RWPE1 (cell line): ENCODE measurements at regions not wholly inside any gene's neighbourhood (a gene's known extent, or its start where the extent isn't known, plus 50 kb on each side); places are given as distances from the start of the nearest gene placed in this dataset.

ENCODE experiments used
- CTCF ChIA-PET: fragments of 350-600 bp; sonication (Branson Sonifier 250); formaldehyde crosslinking; extraction: SDS; loops from one replicate; lab custom pipeline; 2021; lab: Yijun Ruan, JAX
- POLR2A ChIA-PET: fragments of 400-600 bp; formaldehyde crosslinking; extraction: SDS; loops from one replicate; lab custom pipeline; 2020; ENCODE audit warnings: antibody characterized with exemption; ENCODE audit not compliant: low non-redundant PET; lab: Yijun Ruan, JAX
- DNase-seq: peaks from one replicate; pipeline ENCODE4 v3.0.0; 2012; ENCODE audit warnings: low spot score
- H3K27ac ChIP-seq: fragments of 450-650 bp; 2 replicates; pipeline ENCODE4 v1.5.1; 2017
- TF ChIP-seq, protein P1 (sequence below): fragments of 450-650 bp; conservative IDR thresholded peaks from 2 replicates; pipeline ENCODE4 v1.5.1; 2017; ENCODE audit warnings: low read depth, mild to moderate bottlenecking

DNA sequence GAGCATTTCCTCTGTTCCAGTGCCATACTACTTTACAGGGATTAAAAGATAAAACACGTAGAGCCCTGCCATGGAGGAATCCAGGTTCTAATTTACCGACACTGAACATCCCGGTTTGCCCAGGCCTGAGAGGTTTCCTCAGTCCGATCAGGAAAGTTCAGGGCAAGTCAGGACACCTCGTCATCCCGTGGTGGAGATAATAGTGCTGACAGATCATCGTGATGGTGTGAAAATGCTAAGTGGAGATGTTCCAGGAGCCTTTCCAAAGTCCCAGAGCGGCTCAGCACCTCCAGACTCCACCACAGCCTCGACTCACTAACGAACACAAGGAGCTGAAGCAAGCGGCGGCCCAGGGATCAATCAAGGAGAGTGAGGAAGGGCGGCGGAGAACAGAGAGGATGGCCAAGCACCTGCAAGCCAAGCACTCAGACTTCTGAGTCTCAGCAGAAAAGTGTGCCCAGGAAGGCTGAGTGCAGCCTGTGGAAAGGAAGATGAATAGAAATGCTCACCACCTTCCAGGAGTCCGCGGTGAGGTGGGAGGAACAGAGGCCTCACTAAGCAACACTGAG is 103.7 kb upstream of the VWC2 start:
- DNase-seq, result no peak
- POLR2A ChIA-PET, result no interaction called here
- H3K27ac ChIP-seq, result no peak overlapping the region
- TF ChIP-seq, protein P1, sequence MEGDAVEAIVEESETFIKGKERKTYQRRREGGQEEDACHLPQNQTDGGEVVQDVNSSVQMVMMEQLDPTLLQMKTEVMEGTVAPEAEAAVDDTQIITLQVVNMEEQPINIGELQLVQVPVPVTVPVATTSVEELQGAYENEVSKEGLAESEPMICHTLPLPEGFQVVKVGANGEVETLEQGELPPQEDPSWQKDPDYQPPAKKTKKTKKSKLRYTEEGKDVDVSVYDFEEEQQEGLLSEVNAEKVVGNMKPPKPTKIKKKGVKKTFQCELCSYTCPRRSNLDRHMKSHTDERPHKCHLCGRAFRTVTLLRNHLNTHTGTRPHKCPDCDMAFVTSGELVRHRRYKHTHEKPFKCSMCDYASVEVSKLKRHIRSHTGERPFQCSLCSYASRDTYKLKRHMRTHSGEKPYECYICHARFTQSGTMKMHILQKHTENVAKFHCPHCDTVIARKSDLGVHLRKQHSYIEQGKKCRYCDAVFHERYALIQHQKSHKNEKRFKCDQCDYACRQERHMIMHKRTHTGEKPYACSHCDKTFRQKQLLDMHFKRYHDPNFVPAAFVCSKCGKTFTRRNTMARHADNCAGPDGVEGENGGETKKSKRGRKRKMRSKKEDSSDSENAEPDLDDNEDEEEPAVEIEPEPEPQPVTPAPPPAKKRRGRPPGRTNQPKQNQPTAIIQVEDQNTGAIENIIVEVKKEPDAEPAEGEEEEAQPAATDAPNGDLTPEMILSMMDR, result no peak
- CTCF ChIA-PET, result no interaction called here

- ChIA-PET POLR2A (no interaction called here), CTCF (no interaction called here)
- no peak overlapping the region for H3K27ac ChIP-seq
- DNase-seq, result peak; percentile 13
- TF ChIP-seq, protein P1, result no peak
Observed at GRCh38 chr7:49670991-49671390, 102.4 kb upstream of the VWC2 start.

DNA sequence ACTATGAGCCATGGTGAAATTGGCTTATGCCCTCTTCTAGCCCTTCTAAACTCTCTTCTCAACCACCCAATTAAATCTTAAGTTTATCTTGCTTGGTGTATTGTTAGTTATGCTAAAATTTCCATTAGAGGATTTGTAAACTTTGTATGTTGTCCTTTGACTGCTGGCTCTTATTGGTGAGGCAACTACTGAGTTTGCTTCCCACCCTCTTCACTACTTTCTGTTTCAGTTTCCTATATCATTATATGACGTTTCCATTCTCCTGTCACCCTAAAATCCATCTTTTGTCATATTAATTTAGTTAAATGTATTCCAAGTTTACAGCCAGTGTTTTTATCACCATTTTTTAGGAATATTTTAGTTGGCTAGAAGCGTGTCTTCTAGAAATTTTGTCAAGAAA is 80.9 kb upstream of the VWC2 start:
- ChIA-PET CTCF (no interaction called here), POLR2A (no interaction called here)
- no peak for DNase-seq
- TF ChIP-seq, protein P1, result no peak
- H3K27ac ChIP-seq, result no peak overlapping the region

GRCh38 chr7:49695971-49696370 is 77.5 kb upstream of the VWC2 start:
- no peak for DNase-seq
- POLR2A ChIA-PET, result no interaction called here
- no peak overlapping the region for H3K27ac ChIP-seq
- CTCF ChIA-PET, result no interaction called here
- TF ChIP-seq, protein P1, result no peak

GRCh38 chr7:49700841-49701240 is 72.6 kb upstream of the VWC2 start:
- no peak for DNase-seq
- TF ChIP-seq, protein P1, result no peak
- CTCF ChIA-PET, result interaction anchor here (0.6 kb wide), 1 partner anchor 1351 kb away, joined by 5 read pairs; no protein-coding TSS in a partner anchor
- POLR2A ChIA-PET, result no interaction called here
- H3K27ac ChIP-seq, result no peak overlapping the region

GRCh38 chr7:49702099-49702498 is 71.3 kb upstream of the VWC2 start:
- POLR2A ChIA-PET, result no interaction called here
- TF ChIP-seq, protein P1, result no peak
- CTCF ChIA-PET, result no interaction called here
- H3K27ac ChIP-seq, result no peak overlapping the region
- DNase-seq, result no peak
